NCI-H446 (cell line): ENCODE measurements at regions not wholly inside any gene's neighbourhood (a gene's known extent, or its start where the extent isn't known, plus 50 kb on each side); places are given as distances from the start of the nearest gene placed in this dataset.

Experiments used
- DNase-seq, 2 experiments: peaks; one replicate each; lab custom pipeline; 2025; lab: John Stamatoyannopoulos, UW

- DNase-seq = peak in 1 of 2 experiments; percentile 28
Measured at GRCh38 chr4:139611391-139611790, 54.2 kb upstream of the MGST2 start.

GRCh38 chr4:139609647-139610046, 53.6 kb upstream of the SETD7 start:
- no peak for DNase-seq

DNA sequence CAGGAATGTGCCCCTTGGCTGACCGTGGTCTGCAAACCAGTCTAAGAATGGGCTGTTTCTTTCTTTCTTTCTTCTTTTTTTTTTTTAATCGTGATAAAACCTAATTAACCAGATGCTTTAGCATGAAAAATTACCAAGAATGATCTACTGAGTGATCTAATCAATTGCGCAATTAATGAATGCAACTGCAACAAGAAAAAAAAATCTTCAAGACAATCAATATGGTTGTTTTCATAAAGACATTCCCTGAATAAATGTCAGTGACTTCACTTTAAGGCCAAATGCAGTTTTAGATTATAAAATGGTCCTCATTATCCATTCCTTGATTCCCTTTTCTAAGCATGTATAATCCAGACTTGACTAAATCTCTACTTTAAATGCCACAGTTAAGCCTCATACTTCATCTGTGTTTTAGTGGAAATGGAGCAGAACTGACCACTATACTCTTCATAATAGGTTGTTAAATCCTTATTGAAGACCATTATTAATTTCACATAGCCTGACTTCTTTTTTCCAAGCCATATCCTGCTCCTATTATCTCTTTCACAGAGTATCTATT, 51.6 kb upstream of the SETD7 start:
- no peak for DNase-seq

DNA sequence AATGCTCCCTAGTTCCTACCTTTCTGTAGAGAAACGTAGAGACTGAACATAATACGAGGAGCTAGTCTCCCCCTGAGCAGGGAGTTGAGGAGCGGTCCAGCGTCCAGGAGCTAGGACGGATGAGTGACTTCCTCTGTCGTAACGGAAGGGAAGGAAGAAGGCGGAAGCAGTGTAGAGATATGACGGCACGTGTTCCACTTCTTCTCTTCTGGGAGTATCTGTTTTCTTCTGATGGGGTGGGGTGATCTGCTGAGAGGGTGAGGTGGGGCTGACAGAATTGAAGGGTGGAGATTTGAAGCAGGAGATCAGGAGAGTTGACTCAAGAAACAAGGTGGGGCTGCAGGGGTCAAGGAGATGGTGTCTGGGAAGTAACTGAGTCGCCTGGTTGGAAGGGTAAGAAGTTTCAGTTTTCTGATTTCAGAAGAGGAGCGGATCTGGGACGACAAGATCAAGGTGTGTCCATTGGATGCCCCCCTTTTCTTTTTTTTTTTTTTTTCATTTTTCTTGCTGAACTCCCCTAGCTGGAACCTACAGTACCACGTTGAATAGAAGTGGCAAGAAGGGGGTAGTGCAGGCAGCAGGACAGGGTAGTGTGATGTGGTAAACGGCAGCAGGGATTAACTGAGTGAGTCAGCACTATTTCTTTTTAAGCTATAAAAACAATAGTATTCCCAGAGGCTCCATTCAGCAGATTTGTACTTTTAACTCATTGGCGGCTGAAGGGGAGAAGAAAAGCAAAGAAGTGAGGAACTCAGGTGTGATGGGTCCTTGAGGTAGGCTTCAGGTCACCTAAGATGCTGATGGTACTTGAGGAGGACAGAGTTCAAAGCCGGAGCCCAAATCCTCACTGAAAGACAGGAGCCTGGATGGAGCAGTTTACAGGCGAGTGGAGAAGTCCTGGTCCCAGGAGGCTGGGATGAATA, 50.8 kb upstream of the SETD7 start:
- DNase-seq = no peak

- DNase-seq = no peak
Measured at GRCh38 chr4:139606103-139606502, 50.1 kb upstream of the SETD7 start.
